Glomerular visceral epithelial cell (primary cell): ENCODE measurements at regions not wholly inside any gene's neighbourhood (a gene's known extent, or its start where the extent isn't known, plus 50 kb on each side); places are given as distances from the start of the nearest gene placed in this dataset.

ENCODE experiments used
- DNase-seq: peaks from one replicate; pipeline ENCODE4 v3.0.0-alpha.2; 2016; ENCODE audit errors: extremely low spot score

DNA sequence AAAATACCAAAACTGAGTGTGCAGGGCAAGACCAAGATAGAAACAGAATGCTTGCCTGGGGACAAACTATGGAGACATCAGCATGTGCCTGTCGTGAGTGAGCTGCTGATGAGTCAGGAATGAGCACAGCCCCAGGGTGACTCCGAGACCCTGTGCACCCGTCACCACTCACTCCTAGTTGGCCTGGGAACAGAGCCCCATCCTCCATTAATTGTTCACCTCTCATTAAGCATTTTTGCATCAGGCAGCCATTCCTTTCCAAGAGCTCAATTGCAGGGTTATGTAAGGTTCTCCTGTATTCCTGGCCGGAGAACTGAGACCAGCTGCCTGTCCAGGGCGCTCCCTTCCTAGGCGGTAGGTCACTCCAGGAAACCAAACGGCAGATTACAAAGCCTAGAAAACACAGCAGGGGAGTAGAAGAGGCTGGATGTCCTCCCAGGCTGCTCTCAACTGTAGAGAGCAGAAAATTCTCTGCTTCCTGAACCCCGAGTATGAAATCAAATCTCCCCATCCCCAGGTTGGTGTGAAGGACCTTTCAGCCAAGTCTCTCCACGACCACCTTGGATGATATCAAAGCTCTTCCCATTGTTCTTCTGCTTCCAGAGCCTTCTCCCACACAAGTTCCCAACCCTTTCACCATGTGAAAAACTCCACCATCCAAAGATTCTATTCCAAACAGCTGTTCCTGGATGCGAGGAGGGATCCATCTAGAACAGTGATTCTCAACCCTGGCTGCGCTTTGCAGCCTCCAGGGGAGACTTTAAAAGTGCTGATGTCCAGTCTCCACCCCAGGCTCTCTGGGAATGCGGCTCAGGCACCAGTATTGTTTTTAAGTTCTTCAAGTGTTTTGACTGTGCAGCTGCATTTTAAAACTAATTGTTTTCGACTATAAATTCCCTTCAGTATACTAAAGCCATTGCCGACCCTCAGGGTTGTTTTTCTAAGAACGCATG is 532.6 kb upstream of the JARID2 start:
- DNase-seq, result peak; percentile 48

DNA sequence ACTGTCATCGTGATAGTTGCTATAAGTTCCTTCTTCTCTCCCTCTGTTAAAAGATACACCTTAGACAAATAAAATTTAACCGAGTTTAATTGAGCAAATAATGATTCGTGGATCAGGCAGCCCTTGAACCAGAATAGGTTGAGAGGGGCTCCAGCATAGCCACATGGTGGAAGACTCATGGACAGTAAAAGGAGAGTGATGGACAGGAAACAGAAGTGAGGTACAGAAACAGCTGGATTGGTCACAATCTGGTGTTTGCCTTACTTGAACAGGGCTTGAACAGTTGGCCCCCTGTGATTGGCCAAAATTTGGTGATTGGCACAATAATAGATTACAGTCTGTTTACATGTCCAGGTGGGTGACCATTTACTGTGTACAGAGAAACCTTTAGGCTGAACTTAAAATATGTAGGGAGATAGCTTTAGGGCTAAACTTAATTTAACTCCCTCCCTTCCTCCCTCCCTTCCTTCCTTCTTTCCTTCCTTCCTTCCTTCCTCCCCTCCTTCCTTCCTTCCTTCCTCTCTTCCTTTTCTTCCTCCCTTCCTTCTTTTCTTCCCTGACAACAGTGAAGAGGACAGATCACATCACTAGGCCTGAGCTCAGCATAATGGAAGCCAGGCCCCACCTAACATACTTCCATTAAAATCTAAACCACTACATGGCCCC is 531.8 kb upstream of the JARID2 start:
- DNase-seq, result no peak

DNA sequence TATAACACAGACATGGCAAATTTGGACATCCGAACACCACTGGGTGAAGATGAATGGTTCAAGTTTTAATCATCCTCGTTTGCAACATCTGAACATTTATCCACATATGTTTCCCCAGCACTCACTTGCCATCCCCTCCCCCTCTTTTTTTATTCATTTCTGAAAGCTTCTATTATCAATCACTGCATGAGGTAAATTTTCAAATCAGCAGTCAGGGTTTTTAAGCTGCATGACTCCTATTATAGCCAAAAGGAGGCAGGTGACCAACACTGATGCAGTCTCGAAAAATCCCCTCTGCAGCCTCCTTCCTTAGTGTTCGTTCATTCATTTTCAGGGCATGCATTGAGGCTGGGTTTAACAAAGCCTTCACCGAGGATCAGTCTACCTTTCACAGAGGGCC is 530.8 kb upstream of the JARID2 start:
- no peak for DNase-seq

DNA sequence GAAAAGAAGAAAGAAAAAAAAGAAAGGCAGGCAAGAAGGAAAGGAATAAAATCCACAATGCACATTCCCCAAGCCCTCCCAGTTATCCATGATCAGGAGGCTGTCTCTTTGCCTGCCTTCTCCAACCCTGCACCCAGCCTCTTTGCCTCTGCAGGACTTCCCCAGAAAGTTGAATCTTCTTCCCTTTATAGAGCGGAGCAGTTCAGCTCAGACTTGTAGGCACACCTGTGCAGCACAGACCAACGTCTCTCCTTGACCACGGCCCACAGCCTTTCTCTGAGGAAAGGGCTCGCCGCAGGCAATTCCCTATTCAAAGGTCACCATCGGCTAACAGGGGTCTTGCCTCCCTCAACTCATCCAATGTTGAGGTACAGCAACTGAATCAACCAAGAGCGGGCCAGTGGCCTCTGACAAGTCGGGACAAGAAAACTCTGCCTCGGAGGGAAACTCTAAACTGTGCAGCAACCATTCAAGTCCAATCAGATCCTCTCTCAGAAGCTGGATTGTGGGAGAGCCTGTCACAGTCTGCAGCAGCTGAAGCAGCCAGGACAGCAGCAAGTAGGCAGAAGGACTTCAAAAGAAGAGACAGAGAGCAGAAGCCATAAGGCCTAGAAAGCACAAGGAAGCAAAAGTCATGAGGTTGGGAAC is 529.2 kb upstream of the JARID2 start:
- no peak for DNase-seq

DNA sequence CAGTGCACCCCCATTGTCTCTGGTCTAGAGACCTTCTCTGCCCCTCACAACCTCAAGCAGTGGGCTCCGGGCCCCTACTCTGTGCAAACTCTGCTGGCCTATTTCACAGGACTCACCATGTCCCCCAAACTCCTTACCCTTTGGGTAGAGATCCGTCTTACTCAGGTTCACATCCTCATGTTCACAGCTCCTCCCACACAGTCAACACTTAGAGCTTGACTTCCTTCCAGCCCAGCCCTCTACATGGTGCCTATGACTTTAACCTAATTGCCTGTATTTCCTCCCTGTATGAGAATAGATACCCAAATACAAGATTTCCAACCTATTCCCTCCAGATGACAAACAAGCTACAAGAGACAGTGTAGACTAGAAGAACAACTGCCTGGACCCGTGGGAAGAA is 528.6 kb upstream of the JARID2 start:
- DNase-seq, result no peak

DNA sequence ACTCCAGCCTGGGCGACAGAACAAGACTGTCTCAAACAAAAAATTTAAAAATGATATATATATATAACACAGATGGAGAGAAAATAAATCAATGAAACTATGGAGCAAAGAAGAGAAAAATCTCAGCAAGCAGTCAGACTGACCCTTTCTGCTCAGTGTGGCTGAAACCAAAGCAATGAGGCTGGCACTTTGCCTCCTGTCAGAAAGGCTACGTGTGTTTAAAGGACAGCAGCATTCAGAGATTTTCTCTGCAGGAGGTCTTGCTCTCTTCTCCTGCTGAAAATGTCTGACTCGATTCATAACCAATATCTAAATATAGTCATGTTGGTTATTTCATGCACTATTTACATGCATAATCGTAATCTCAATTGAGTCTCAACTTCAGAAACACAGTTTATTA is 527.0 kb upstream of the JARID2 start:
- no peak for DNase-seq

DNA sequence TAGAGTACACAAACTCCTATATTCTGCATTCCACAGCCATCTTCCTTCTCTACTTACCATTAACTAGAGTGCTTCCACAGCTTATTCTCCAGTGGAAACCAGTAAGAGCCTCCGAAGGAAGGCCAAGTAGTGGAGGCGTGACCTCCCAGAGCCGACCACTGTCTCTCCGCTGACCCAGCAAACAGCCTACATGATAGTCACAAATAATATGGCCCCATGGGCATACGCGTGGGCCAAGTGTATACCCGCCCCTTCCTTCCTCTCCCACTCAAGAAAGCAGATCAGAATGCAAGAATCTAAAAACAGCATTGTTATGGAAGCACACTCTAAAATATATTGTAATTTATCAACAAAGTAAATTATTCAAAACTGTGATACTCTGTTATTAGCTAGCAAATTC is 526.6 kb upstream of the JARID2 start:
- DNase-seq, result no peak

DNA sequence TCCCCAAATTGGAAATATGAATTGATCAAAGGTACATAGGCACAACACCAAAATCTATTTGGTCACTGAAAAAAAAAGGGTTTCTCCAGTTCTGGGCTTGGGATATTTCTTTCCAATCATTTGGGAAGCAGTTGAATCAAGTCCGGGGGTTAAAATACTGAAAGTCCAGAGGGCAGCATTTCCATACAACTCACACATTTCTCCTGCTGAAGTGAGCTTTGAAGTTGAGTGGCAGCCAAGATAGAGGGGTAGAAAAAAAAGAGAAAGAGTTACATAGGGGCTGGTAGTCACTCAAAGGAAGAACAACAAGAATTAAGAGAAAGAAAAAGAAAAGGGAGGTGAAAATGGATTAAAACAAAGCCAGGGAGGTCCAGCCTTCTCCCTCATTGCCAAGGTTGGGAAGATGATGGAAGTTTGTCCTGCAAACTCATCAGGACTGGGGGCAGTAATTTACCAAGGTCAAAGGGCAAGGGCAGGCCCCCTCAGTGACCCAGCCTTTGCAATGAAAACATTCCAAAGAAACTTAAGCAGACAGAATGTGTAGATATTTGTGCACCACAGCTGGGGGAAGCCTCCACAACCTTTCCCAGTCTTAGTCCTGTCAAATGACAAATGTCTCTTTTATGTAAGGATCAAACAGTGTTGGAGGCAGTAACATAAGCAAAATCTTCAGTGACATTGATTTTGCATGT is 525.3 kb upstream of the JARID2 start:
- DNase-seq, result no peak

DNA sequence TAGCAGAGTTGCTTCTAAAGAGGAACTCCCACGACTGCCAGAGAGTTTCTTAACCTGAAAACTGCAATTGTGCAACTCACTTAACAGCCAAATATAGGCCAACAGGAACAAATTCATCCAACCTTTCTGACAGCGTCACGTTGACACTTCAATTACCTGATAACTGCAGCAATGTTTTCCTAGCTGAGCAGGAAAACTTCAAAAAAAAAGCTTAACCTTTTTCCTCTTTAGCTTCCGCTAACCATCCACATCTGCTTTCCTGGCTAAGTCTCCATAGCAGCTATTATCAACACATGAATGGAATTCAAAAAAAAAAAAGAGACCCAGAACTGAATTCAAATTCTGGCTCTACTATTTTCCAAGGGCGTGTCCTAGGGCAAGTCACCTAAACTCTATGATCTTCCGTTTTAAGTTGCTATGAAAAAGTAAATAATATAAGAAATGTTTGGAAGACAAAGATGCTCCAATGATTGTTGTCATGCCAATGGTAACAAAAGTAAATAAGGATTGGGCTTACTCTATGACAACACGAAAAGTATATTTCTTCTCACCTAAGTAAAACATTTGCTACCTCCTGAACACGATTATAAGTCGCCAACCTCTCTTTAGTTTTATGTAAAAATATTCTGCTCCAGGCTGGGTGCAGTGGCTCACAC is 524.6 kb upstream of the JARID2 start:
- no peak for DNase-seq

DNA sequence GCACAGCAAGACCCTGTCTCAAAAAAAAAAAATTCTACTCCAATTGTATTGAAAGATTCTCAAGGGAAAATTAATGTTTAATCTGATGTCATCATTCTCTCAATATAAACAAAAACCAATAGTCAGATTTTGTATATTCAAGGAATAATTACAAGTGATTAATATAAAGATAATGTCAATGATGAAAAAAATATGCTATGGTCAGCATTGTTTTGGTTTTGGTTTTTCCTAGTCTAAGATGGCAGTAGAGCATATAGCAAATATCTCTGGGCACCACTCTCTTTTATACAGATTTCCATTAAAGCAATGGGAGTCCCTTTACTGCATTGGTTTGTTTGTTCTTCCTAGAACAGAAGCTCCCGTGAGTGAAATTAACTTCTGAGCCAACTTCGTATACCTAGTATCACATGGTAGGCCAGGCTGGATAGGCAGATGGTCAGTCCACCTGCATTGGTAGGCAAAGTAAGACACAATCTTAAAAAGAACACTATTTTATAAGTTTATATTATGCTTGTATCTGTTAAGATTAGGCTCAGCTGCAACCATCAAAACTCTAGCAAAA is 523.8 kb upstream of the JARID2 start:
- no peak for DNase-seq

DNA sequence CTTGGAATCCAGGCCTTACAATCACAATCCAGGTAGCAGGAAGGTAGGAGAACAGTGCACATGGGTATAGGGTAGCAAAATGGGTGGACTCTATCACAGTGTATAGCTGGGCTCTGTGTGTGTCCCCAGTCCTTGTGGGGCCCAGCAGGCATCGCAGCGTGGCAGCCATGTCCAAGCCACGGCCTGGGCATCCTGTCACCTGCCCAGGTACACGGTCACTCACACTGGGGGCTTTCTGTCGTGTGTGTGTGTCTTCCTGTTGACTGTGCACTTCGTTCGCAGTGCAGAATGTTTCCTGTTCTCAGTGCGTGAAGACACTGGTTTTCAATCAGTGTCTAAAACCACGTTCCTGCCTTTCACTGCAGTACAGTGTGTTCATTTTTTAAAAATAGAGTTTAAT is 523.2 kb upstream of the JARID2 start:
- no peak for DNase-seq

DNA sequence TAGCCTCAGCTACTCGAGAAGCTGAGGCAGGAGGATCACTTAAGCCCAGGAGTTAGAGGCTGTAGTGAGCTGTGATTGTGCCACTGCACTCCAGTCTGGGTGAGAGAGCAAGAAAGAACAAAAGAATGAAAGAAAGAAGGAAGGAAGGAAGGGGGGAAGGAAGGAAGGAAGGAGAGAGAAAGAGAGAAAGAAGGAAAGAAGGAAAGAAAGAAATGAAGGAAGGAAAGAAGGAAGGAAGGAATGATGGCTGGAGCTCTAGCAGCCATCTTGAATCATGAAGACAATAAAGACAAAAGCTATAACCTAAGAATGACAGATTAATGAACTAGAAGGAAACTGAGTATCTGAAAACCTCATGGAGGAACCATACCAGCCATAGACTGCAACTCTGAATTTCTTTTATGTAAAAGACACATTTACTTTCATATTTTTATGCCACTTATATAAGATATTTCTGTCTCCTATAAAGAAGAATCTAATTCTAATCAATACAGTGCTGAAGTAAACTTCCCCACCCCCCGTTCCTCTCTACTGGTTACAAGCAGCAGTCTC is 522.3 kb upstream of the JARID2 start:
- DNase-seq, result no peak

DNA sequence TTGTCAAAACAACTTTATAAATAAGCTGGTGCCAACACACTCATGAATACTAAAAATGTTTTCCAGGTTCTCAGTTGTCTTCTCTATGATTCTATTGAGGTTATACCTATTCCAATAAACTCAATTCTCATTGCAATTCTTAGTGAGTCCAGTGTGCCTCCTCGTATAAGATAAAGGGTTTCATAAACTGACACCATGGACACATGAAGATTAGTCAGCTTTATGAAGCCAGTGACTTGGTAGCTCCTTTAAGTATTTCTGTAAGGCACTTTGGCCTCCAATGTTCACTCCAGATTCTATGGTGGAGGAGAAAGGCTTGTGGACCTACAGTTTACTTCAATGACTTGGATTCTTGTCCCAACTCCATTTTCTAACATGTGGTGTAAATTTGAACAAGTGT is 521.3 kb upstream of the JARID2 start:
- no peak for DNase-seq

DNA sequence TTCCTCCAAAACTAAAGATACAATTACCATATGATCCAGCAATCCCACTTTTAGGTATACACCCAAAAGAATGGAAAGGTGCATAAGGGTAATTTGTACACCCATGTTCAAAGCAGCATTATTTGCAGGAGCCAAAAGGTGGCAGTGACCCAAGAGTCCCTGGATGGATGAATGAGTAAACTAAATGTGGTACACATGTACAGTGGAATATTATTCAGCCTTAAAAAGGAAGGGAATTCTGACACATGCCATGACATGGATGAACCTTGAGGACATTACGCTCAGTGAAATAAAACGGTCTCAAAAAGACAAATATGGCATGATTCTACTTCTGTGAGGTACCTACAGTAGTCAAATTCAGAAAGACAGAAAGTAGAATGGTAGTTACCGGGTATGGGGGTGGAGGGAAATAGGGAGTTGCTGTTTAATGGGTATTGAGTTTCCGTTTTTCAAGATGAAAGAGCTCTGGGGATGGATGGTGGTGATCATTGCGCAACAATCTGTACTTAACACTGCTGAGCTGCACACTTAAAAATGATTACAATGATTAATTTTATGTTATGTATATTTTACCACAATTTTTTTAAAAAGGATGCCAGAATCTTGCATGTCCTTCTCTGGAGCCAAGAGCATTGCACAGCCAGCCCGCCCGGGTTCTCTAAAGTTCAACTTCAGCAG is 518.9 kb upstream of the JARID2 start:
- no peak for DNase-seq

DNA sequence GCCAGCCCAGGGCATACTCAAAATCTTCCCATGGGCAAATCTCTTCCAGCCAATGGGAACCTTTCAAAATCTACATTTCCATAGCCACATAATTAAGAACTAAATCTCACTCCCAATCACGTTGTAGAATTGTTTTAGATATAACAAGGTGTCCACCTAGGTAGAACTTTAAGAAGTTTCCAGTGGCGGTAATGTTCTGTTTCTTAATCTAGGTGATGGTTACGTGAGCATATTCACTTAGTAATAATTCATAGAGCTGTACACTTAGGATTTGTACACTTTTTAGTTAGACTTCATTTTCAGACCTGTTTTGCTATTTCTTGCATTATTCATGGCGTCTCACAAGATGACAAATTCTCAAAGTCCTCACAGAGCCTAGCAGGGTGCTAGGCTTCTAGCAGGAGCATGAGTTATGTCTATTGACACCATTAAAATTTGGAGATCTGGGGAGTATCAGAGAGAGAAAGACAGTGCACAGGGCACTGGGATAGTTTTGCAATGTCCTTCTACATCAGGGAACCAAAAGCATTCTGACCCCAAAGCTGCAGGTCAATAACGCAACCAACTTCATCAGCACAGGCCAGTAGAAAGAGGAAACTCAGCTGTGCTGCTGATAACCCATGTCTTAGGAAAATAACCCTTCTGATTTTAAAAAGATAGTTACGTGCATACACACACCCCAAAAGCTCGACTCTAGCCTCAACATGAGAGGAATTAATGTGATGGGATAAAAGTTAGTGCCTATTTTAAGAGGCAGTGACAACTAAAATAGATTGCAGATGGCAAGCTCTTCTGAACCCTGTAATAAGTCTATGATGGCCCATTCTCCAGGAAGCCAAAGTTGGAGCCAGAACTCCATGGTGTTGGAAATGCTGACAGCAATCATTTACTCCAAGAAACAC is 518.1 kb upstream of the JARID2 start:
- DNase-seq, result no peak

DNA sequence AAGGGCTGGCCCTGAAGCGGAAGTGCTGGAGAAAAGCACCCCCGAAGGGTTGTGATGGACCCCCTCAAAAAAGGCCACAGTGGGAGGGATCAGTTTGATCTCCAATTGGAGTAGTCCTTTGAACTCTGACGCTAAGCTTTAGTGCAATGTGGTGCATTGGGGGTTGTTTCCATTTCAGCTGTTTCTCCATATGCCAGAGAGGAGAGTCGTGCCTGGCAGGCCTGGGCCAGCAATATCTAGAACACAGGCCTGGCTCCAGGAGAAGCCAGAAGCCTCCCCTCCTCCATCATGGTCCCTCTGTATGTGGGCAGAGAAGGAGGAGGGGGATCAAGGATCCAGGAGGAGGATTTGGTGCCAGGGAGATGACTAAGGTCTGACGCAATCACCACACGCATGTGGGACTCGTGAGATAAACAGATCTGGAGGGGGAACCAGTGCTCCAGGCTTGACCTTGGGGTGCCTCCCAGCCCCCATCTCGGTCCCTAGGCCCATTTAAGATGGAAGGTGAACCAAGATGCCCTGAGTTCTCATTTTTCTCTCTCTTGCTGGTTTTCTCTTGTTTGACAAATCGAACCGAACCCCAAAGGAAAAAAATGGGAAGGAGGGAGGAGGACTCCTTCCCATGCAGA is 517.4 kb upstream of the JARID2 start:
- DNase-seq, result peak; percentile 24

DNA sequence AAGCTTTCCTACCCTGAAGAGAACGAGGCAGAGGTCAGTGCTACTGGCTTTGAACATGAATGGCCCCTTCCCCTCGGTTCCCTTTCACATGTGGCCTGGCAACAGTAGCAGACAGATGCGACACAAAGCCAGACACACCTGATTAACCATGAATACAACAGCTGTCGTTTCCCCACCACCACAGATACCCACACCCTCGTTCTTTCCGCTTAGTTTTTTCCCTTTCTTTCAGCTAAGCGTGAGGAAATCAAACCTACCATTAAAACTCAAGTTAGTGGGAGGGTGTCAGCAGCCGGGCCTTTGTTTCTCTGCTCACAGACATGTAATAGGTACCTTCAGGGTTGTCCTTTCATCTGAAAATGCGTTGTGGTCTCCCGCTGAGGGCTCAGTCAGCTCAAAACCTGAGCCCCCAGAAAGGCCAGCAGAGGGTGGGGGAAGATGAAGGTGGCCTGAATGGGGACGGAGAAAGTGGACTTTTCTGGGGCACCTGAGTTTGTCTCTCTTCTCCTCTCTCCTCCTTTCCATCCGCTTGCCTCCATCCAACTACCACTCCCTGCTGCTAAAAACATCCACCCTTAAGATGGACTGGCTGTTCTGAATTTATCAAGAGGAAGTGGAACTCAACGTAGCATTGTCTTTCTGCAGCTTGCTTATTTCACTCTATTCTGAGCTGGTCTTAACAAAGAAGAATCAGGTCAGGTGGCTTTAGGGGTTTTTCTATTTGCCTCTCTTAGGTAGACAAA is 516.6 kb upstream of the JARID2 start:
- no peak for DNase-seq

DNA sequence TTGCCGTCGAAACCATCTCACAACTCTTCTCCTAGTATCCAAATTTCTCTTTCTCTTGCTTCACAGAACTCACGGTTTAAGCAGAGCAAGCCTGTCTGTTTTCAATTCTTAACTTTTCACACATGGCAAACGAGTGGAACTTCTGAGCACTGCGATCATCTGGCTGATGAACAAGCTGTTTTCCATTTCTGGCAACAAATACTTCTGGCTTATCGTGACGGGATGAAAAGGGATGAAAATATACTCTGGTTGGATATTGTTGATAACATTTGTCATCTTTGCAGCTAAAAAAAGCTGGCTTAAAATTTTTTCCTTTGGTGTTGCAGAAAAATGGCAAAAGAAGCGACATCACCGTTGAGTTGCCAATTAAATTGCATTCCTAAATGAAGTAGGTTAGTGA is 515.2 kb upstream of the JARID2 start:
- no peak for DNase-seq
